IMR-90 (cell line): ENCODE measurements at regions not wholly inside any gene's neighbourhood (a gene's known extent, or its start where the extent isn't known, plus 50 kb on each side); places are given as distances from the start of the nearest gene placed in this dataset.

Experiments used
- ATAC-seq: fragments of 200-7000 bp; cut with Tn5 transposase; 2 replicates; pipeline ENCODE4 v1.9.1; 2020; ENCODE audit warnings: low read depth, mild to moderate bottlenecking, moderate library complexity
- BruUV-seq: library from RNA; stranded (reverse); fragments of 400-500 nt; replicated peaks from 2 replicates; lab custom pipeline; 2021; lab: Mats Ljungman, UMichigan
- CTCF ChIA-PET: fragments of 300-600 bp; formaldehyde crosslinking; extraction: SDS; loops from one replicate; lab custom pipeline; 2021; ENCODE audit warnings: antibody characterized with exemption; lab: Yijun Ruan, JAX
- POLR2A ChIA-PET: fragments of 300-600 bp; sonication (Branson Sonifier 250); formaldehyde crosslinking; loops from one replicate; lab custom pipeline; 2022; ENCODE audit warnings: antibody characterized with exemption; ENCODE audit not compliant: unreplicated experiment; lab: Charles Lee
- DNase-seq: peaks from one replicate; pipeline ENCODE4 v3.0.0; 2013
- H2AFZ ChIP-seq: replicated peaks from 2 replicates; pipeline ENCODE3; 2013; ENCODE audit warnings: low read length, mild to moderate bottlenecking; ENCODE audit not compliant: poor library complexity
- H2AK5ac ChIP-seq: 2 replicates; pipeline ENCODE4 v1.6.1; 2013; ENCODE audit warnings: low read depth, low read length, inconsistent platforms
- H2AK9ac ChIP-seq: replicated peaks from 2 replicates; pipeline ENCODE3; 2013; ENCODE audit warnings: mild to moderate bottlenecking, low read depth, low read length, moderate library complexity; ENCODE audit not compliant: poor library complexity
- H2BK120ac ChIP-seq: 2 replicates; pipeline ENCODE4 v1.6.1; 2013; ENCODE audit warnings: low read depth, low read length, inconsistent platforms
- H2BK15ac ChIP-seq: 3 replicates; pipeline ENCODE4 v1.6.1; 2013; ENCODE audit warnings: low read depth, low read length, inconsistent platforms
- H2BK20ac ChIP-seq: 2 replicates; pipeline ENCODE4 v1.6.1; 2013; ENCODE audit warnings: low read depth, mild to moderate bottlenecking, inconsistent platforms, low read length, moderate library complexity
- H2BK5ac ChIP-seq: 2 replicates; pipeline ENCODE4 v1.6.1; 2013; ENCODE audit warnings: mild to moderate bottlenecking, low read depth, low read length, inconsistent platforms; ENCODE audit not compliant: poor library complexity, severe bottlenecking
- H3K14ac ChIP-seq: replicated peaks from 2 replicates; pipeline ENCODE4 v1.6.1; 2013; ENCODE audit warnings: low read depth, low read length, inconsistent platforms
- H3K18ac ChIP-seq: 2 replicates; pipeline ENCODE4 v1.6.1; 2013; ENCODE audit warnings: low read depth, low read length, control low read depth
- H3K23ac ChIP-seq: 2 replicates; pipeline ENCODE4 v1.6.1; 2013; ENCODE audit warnings: low read depth, low read length, inconsistent platforms
- H3K27ac ChIP-seq: 2 replicates; pipeline ENCODE4 v1.5.1; 2013; ENCODE audit warnings: mild to moderate bottlenecking, control low read depth, low read length; ENCODE audit not compliant: insufficient read depth
- H3K27me3 ChIP-seq: 2 replicates; pipeline ENCODE4 v1.6.1; 2013; ENCODE audit warnings: low read length; ENCODE audit not compliant: control insufficient read depth, insufficient read depth
- H3K36me3 ChIP-seq: 2 replicates; pipeline ENCODE4 v1.6.1; 2013; ENCODE audit warnings: low read length, mixed read lengths; ENCODE audit not compliant: control insufficient read depth, insufficient read depth
- H3K4ac ChIP-seq: 2 replicates; pipeline ENCODE4 v1.6.1; 2013; ENCODE audit warnings: low read depth, low read length, inconsistent platforms
- H3K4me1 ChIP-seq: 2 replicates; pipeline ENCODE4 v1.6.1; 2013; ENCODE audit warnings: low read length, mixed read lengths; ENCODE audit not compliant: control insufficient read depth, insufficient read depth
- H3K4me2 ChIP-seq: 2 replicates; pipeline ENCODE4 v1.6.1; 2013; ENCODE audit warnings: low read depth, mild to moderate bottlenecking, control low read depth, low read length, moderate library complexity
- H3K4me3 ChIP-seq: 2 replicates; pipeline ENCODE4 v1.5.1; 2013; ENCODE audit warnings: low read depth, mild to moderate bottlenecking, control low read depth, low read length, moderate library complexity; ENCODE audit not compliant: insufficient read depth
- H3K56ac ChIP-seq: 2 replicates; pipeline ENCODE4 v1.6.1; 2013; ENCODE audit warnings: low read length, inconsistent platforms; ENCODE audit not compliant: insufficient read depth; ENCODE audit errors: extremely low read depth
- H3K79me1 ChIP-seq, 2 experiments: 2 replicates each; pipeline ENCODE4 v1.6.1; 2013; ENCODE audit warnings: low read length in 2 of 2, inconsistent platforms in 1 of 2, low read depth in 1 of 2
- H3K9ac ChIP-seq: 2 replicates; pipeline ENCODE4 v1.6.1; 2013; ENCODE audit warnings: low read depth, low read length, control low read depth
- H3K9me1 ChIP-seq: 2 replicates; pipeline ENCODE4 v1.6.1; 2013; ENCODE audit warnings: low read length, inconsistent platforms; ENCODE audit not compliant: insufficient read depth
- H3K9me3 ChIP-seq: 2 replicates; pipeline ENCODE4 v1.6.1; 2013; ENCODE audit warnings: low read length; ENCODE audit not compliant: control insufficient read depth, insufficient read depth
- H4K20me1 ChIP-seq: 2 replicates; pipeline ENCODE4 v1.6.1; 2013; ENCODE audit warnings: low read length, inconsistent platforms; ENCODE audit not compliant: insufficient read depth
- H4K5ac ChIP-seq: 2 replicates; pipeline ENCODE4 v1.6.1; 2013; ENCODE audit warnings: mild to moderate bottlenecking, low read depth, low read length, control low read depth
- H4K8ac ChIP-seq, 2 experiments: 2 replicates each; pipeline ENCODE4 v1.6.1; 2013; ENCODE audit warnings: low read depth in 2 of 2, low read length in 2 of 2, control low read depth in 1 of 2, inconsistent platforms in 1 of 2
- H4K91ac ChIP-seq: 2 replicates; pipeline ENCODE4 v1.6.1; 2013; ENCODE audit warnings: low read depth, low read length, inconsistent platforms; ENCODE audit not compliant: insufficient read depth
- BHLHE40 ChIP-seq: fragments of 150-350 bp; IDR thresholded peaks from 2 replicates; pipeline ENCODE4 v1.6.1; 2016; ENCODE audit warnings: mild to moderate bottlenecking, low read depth, low read length
- CEBPB ChIP-seq: IDR thresholded peaks from 2 replicates; pipeline ENCODE4 v1.6.1; 2012; ENCODE audit warnings: low read depth, low read length, improper control_type of control experiment
- CHD1 ChIP-seq: IDR thresholded peaks from 2 replicates; pipeline ENCODE4 v1.6.1; 2012; ENCODE audit warnings: low read depth, low read length, improper control_type of control experiment
- FOS ChIP-seq: fragments of 150-350 bp; IDR thresholded peaks from 2 replicates; pipeline ENCODE4 v1.6.1; 2016; ENCODE audit warnings: low read depth, low read length
- MAZ ChIP-seq: IDR thresholded peaks from 2 replicates; pipeline ENCODE4 v1.6.1; 2012; ENCODE audit warnings: low read depth, mild to moderate bottlenecking, low read length, improper control_type of control experiment, moderate library complexity, borderline replicate concordance
- NFE2L2 ChIP-seq: fragments of 150-350 bp; IDR thresholded peaks from 2 replicates; pipeline ENCODE4 v1.6.1; 2016; ENCODE audit warnings: low read depth, mild to moderate bottlenecking, low read length
- POLR2A ChIP-seq: IDR thresholded peaks from 2 replicates; pipeline ENCODE4 v1.6.1; 2012; ENCODE audit warnings: mild to moderate bottlenecking, low read depth, low read length
- WGBS, 2 experiments: methylation state at CpG; one replicate each; pipeline versions ENCODE4 v1.1.5 to v1.1.7; 2013; ENCODE audit warnings: missing lambda C conversion rate in 2 of 2; ENCODE audit not compliant: insufficient read length in 1 of 2; ENCODE audit errors: extremely low coverage in 2 of 2; 5-methylcytosine and 5-hydroxymethylcytosine counted together
- dilution Hi-C: fragments of 300-500 bp; cut with HindIII; formaldehyde crosslinking; loops from one replicate; pipeline ENCODE4 v1.14.3; 2018; ENCODE audit warnings: low sequenced_read_pairs; ENCODE audit not compliant: unreplicated experiment
- in situ Hi-C: fragments of 300-500 bp; cut with MboI; formaldehyde crosslinking; loops from 3 replicates; pipeline ENCODE4 v1.14.3; 2019; ENCODE audit warnings: low sequenced_read_pairs, inconsistent platforms, mixed read lengths
- intact Hi-C: fragments of 100-400 bp; cut with micrococcal nuclease; formaldehyde crosslinking; loops from 2 replicates; pipeline ENCODE4 v1.10.0; 2022
- TF ChIP-seq, protein P1 (sequence below): conservative IDR thresholded peaks from 2 replicates; pipeline ENCODE4 v1.5.1; 2012; ENCODE audit warnings: mild to moderate bottlenecking, low read depth, low read length, improper control_type of control experiment
- TF ChIP-seq, protein P2 (sequence below): fragments of 150-350 bp; IDR thresholded peaks from 2 replicates; pipeline ENCODE4 v1.6.1; 2017; ENCODE audit warnings: mild to moderate bottlenecking, antibody characterized with exemption, low read length, low read depth

DNA sequence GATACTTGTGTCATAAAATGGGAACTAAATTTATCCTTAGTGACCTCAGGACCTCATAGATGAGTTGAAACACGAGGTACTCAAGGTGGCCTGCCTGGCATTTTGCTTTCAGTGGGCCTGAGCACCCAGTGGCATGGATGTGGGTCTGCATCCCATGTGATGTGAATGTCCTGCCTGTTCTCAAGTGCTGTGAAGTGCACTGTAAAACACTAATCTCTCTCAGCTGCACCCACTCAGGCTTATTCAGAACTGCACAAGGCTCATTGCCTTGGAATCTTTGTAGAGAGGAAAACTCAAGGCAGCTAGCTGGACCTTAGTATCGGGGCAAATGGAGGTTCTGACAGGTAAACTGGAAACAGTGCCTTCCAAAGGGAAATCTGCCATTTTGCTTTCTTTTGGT, 767.0 kb downstream of the TUSC7 start:
- DNase-seq (no peak), ATAC-seq (no peak)
- no peaks in the 10 kb centered on the region for H3K36me3 ChIP-seq
- H3K4me2 ChIP-seq: no peak overlapping the region
- no peak overlapping the region for H2BK20ac ChIP-seq
- no peak overlapping the region for H3K27ac ChIP-seq
- H3K56ac ChIP-seq: no peak overlapping the region
- ChIA-PET CTCF (no interaction called here), POLR2A (no interaction called here)
- no peaks in the 10 kb centered on the region for H3K79me1 ChIP-seq
- no peak overlapping the region for H2AK5ac ChIP-seq
- H2AK9ac ChIP-seq: no peak overlapping the region
- TF ChIP-seq NFE2L2 (no peak), CEBPB (no peak), POLR2A (no peak), CHD1 (no peak), FOS (no peak), MAZ (no peak), BHLHE40 (no peak)
- TF ChIP-seq, protein P1, sequence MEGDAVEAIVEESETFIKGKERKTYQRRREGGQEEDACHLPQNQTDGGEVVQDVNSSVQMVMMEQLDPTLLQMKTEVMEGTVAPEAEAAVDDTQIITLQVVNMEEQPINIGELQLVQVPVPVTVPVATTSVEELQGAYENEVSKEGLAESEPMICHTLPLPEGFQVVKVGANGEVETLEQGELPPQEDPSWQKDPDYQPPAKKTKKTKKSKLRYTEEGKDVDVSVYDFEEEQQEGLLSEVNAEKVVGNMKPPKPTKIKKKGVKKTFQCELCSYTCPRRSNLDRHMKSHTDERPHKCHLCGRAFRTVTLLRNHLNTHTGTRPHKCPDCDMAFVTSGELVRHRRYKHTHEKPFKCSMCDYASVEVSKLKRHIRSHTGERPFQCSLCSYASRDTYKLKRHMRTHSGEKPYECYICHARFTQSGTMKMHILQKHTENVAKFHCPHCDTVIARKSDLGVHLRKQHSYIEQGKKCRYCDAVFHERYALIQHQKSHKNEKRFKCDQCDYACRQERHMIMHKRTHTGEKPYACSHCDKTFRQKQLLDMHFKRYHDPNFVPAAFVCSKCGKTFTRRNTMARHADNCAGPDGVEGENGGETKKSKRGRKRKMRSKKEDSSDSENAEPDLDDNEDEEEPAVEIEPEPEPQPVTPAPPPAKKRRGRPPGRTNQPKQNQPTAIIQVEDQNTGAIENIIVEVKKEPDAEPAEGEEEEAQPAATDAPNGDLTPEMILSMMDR: no peak
- TF ChIP-seq, protein P2, sequence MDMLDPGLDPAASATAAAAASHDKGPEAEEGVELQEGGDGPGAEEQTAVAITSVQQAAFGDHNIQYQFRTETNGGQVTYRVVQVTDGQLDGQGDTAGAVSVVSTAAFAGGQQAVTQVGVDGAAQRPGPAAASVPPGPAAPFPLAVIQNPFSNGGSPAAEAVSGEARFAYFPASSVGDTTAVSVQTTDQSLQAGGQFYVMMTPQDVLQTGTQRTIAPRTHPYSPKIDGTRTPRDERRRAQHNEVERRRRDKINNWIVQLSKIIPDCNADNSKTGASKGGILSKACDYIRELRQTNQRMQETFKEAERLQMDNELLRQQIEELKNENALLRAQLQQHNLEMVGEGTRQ: no peak
- H2BK120ac ChIP-seq: no peak overlapping the region
- no peak overlapping the region for H2AFZ ChIP-seq
- in situ Hi-C loops: no loop called here
- H3K9me1 ChIP-seq: no peaks in the 10 kb centered on the region
- H3K14ac ChIP-seq: no peak overlapping the region
- no peak overlapping the region for H3K23ac ChIP-seq
- H3K18ac ChIP-seq: no peak overlapping the region
- no peaks in the 10 kb centered on the region for H3K27me3 ChIP-seq
- no peaks in the 10 kb centered on the region for H4K20me1 ChIP-seq
- H2BK15ac ChIP-seq: no peak overlapping the region
- H4K91ac ChIP-seq: no peak overlapping the region
- WGBS, 2 experiments: no CpG with 5 or more reads among the region's 2 CpGs
- no peaks in the 10 kb centered on the region for H3K9me3 ChIP-seq
- no peaks in the 10 kb centered on the region for H3K4me1 ChIP-seq
- intact Hi-C loops: no loop called here
- no peak overlapping the region for H3K9ac ChIP-seq
- BruUV-seq: no TSS peak
- dilution Hi-C loops: no loop called here
- H2BK5ac ChIP-seq: no peak overlapping the region
- no peak overlapping the region for H3K4ac ChIP-seq
- H3K4me3 ChIP-seq: no peak overlapping the region
- H4K8ac ChIP-seq: no peak overlapping the region
- H4K5ac ChIP-seq: no peak overlapping the region
